ENCODE measurements at regions not wholly inside any gene's neighbourhood (a gene's known extent, or its start where the extent isn't known, plus 50 kb on each side); places are given as distances from the start of the nearest gene placed in this dataset.

GRCh38 chr3:188047536-188047935 is 106.4 kb upstream of the LPP start:
- DNase-seq: no peak

DNA sequence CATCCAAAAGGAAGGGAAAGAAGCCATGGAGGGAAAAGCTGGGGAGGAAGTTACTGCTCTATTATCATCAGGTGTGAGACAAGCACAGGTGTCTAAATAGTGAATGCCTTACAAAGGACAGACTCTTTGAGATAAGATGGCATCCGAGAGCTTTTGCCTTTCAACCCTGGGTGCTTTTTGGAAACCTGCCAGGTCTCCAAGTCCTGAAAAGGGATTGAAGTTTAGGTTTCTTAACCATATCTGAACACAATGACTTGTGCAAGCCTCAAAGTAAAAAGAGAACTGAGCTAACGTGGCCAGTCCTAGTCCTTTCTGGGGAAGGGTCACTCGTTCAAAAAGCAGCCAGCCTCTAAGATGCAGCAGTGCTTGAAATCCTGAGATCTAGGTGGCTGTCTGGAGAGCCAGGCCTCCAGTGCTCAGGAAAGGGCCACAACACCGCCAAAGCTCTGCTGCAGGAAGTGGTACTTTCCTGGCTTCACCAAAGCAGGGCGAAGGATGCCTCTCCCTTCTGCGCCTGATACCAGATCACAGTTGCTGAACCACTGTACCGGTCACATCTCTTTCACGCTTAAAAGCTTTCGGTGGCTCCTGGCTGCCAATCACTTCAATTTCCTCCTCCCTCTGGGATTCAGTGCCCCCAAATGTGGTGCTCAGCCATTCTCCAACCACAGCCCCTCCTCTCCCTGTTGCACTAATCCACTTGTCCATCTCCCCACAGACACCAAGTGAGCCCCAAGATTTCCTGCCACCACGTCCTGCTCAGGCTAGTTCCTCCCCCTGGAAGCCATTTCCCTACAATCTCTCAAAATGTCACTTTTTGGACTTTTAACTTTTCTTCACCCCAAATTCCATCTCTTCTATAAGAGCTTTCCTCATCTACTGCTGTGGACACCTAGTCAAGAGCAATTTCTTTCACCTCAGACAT is 104.1 kb upstream of the LPP start:
- DNase-seq: no peak

DNA sequence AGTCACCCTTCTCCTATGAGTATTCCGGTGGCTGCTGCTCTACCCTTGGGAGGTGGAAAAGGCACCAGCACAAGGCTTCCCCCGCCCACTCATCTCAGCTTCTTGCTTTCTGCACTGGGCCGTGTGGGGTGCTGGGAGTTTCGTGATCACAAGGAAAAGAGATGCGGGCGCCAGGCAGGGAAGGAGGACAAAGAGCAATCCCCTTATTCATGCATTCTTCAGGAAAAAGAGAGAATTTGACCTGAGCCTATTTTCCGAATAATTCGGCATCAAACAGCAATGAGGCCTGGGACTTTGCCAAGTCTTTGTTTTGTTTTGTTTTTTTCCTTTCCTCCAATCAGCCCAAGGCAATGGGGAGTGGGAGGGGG is 102.2 kb upstream of the LPP start:
- no peak for DNase-seq

DNA sequence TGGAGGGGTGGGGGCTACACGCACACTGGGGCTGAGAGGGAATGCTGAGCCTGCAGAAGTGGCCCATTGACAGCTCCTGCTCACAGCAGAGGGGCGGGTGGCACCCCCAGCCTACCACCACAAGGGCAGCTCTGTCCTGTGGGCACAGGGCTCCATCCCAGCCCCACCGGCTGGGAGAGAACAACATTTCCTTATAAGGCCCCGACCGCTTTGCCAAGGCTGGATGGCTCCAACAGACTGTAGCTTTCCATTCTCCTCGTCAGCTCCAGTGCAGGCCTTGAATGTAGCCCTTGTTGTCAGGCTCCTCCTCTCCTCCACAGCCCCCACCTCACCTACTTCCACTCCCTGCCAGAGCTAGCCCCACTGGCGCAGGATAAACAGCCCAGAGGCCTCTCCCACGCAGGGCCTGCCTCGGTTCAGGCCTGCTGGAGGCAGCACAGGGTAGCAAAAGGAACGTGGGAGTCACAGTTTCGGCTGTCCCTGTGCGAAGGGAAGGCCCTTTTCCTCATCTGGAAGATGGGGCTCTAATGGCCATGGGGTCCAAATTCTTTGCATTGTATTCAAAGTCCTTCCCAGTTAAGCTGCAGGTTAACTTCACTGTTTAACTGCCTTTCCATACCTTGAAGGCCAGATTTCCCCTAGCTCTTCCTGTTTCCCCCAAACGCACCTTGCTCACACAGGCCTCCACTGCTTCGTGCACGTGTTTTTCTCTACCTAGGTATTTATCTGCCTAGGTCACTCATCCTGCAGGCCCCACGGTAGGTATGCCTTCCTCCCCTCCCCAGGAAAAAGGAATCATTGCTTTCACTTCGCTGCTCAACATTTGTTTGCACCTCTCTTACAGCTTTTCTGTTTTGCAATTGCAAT is 101.6 kb upstream of the LPP start:
- DNase-seq: no peak

- DNase-seq: no peak
Measured at GRCh38 chr3:188053036-188053340, 101.0 kb upstream of the LPP start.

- no peak for DNase-seq
Measured at GRCh38 chr3:188053710-188054380, 100.1 kb upstream of the LPP start.

- DNase-seq: no peak
Measured at GRCh38 chr3:188054541-188054940, 99.4 kb upstream of the LPP start.

- DNase-seq: no peak
Measured at GRCh38 chr3:188055388-188055787, 98.6 kb upstream of the LPP start.

DNA sequence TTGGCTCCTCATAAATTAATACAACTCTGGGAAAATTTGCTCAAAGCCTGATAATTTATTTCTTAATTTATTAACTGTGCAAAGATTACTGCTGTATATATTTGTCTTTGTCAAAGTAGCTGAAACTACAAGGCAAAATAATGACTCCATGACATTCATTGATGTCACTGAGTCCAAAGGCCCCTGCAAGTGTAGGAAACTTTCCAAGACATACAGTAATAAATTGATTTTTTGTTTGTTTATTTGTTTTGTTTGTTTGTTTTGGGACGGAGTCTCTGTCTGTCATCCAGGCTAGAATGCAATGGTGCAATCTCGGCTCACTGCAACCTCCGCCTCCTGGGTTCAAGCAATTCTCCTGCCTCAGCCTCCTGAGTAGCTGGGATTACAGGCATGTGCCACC is 96.8 kb upstream of the LPP start:
- no peak for DNase-seq

GRCh38 chr3:188058569-188059184 is 95.3 kb upstream of the LPP start:
- no peak for DNase-seq

DNA sequence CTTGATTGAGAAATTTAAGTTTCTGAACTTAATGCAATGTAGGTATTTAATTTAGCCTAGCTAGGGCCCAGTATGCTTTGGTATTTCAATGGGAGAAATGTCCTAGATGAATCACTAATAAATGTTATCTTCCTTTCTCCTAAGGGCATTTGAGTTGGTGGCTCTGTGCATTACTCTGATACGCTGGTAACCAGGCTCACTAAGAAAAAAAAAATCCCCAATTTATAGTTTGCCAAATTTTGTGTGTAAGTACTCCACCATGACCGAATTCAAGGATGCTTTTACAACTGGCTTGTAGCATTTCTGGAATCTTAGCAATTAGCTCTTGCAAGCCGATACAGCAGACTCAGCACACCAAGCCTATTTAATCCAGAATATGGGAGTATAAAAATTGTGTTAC is 94.6 kb upstream of the LPP start:
- no peak for DNase-seq

DNA sequence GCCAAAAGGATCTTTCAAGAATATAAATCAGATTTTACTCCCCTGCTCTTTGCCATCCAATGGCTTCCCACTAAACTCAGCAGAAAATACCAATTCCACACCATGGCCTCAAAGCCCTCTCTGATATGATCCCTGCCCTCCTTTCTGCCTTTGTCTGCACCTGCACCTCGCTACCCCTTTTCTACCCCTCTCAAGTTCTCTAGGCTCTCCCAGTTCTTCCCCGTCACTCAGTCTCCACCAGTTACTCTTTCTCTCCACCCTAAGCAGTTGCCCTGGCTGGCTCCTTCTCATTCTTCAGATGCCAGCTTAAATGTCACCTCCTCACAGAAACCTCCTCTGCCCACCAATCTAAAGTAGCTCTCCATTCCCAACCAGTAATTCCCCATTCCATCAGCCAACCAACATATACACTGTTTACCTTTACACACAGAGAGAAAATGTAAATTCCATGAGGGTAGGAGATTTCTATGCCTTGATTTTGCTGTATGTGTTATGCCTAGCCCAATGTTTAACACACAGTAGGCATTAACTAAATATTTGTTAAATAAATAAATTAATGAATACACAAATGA is 93.6 kb upstream of the LPP start:
- DNase-seq: no peak

GRCh38 chr3:188060840-188061544 is 93.0 kb upstream of the LPP start:
- no peak for DNase-seq

GRCh38 chr3:188062216-188062615 is 91.7 kb upstream of the LPP start:
- no peak for DNase-seq

DNA sequence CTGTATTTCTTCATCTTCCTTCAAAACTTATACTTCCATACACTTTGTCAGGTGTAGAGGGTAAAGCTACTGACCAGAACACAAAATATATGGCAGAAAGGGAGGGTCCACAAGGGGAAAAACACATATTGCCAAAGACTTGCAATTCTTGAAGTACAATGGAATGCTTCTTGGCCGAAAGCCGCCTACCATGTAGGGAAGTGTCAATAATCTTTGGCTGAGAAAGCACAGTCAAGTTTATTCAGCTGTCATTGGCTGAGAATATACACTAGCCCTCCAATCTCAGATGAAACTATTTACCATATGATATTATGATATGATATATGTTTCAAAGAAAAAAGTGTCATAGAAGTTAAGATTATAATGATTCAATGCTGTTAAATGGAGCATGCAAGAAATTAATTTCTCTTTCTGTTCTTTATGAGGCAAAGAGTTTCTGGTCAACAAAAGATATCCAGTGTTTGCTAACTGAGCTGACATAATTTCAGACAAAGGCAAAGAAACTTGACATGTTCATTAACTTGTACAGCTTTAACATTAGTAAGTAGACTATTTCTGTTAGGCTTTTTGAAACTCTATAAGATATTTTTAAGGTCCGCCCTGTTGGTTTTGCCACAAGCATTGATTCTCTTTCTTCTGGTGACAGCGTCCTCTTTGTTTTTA is 89.0 kb upstream of the LPP start:
- DNase-seq: no peak

- no peak for DNase-seq
Measured at GRCh38 chr3:188066141-188066540, 87.8 kb upstream of the LPP start.

GRCh38 chr3:188067932-188068331 is 86.0 kb upstream of the LPP start:
- DNase-seq: no peak

GRCh38 chr3:188068342-188068741 is 85.6 kb upstream of the LPP start:
- DNase-seq: no peak

DNA sequence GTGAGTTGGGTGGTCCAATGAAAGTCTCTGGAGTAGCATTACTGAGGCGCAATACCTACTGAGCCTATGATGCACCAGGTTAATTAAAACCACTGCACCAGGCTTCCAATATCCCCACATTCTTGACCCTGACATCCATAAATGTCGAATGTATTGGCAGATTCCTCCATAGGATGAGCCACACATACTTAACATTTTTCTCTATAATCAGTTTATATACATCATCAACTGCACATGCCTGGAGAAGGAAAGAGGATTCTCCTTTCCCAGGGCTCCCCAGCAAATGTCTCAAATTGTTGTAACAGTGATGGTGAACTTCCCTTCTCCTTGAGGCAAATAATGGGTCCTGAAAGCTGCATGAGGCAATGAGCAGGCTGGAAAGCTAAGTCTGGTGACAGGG is 82.3 kb upstream of the LPP start:
- DNase-seq: no peak

DNA sequence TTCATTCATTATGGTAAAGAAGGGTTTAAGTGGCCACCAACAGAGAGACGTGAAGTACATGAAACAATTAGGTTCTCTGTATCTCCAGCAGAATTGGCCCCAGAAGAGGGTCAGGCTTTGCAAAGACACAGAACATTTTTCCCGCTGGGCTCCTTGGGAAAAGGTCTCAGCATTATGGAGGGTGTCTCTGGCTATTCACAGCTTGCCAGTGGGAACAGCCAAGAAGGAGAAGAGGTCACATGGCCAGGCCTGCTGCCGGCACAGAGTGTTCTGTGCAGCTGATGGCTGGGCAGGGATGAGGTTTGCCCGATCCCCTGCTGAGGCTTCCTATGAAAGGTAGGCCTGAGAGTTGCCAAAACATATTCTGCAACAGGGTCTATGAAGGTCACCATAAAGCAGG is 77.8 kb upstream of the LPP start:
- no peak for DNase-seq

DNA sequence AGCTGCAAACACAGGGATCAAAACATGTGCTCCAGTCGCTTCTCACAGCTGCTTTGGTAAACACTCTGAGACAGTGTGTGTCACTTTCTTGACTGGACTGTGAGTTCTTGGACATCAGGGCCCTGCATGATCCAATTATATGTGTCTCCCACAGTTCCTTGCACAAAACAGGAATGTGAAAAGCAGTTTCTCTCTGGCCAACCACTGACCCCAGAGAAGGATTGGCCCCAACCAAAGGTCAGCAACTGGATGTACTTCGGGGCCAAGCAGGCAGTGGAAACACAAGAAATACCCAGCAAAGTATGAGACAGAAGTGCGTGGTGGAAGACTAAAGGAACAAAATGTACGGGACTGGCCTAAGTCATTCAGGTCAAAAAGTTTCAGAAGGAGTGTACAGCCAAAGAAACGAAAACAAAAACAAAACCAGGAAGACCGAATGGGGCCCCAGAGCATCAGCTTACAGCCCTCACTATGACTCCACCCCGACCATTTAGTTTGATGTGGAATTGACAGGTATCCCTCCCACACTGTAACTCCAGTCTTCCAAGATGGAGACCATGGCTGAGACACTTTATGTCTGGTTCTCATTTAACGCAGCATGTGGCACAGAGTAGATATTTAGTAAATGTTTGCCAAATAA is 76.7 kb upstream of the LPP start:
- DNase-seq: no peak

Data from NCI-H2081 treated with DMSO at 0.1 percent for 48 hours (cell line).